WTC11 (cell line): ENCODE measurements at regions not wholly inside any gene's neighbourhood (a gene's known extent, or its start where the extent isn't known, plus 50 kb on each side); places are given as distances from the start of the nearest gene placed in this dataset.

Source experiments
- ATAC-seq: fragments of 200-7000 bp; cut with Tn5 transposase; 2 replicates; pipeline ENCODE4 v1.10.0; 2021; ENCODE audit warnings: mild to moderate bottlenecking, moderate library complexity
- CTCF ChIA-PET: fragments of 300-600 bp; sonication (Branson Sonifier 250); formaldehyde crosslinking; loops from one replicate; lab custom pipeline; 2021; ENCODE audit warnings: antibody characterized with exemption; lab: Charles Lee
- POLR2A ChIA-PET: fragments of 350-600 bp; sonication (Branson Sonifier 250); formaldehyde crosslinking; loops from one replicate; lab custom pipeline; 2021; ENCODE audit warnings: antibody characterized with exemption; lab: Charles Lee
- DNase-seq: peaks from one replicate; pipeline ENCODE4 v3.0.0; 2021; ENCODE audit warnings: low spot score
- H3K27ac Mint-ChIP-seq: 2 replicates; pipeline ENCODE4 v1.8.0; 2021; ENCODE audit warnings: mixed read lengths
- H3K27me3 Mint-ChIP-seq: 2 replicates; pipeline ENCODE4 v1.8.0; 2021; ENCODE audit warnings: low read depth, mild to moderate bottlenecking, moderate library complexity, mixed read lengths
- H3K36me3 Mint-ChIP-seq: 2 replicates; pipeline ENCODE4 v1.8.0; 2021; ENCODE audit warnings: mixed read lengths
- H3K4me1 Mint-ChIP-seq: 2 replicates; pipeline ENCODE4 v1.8.0; 2022; ENCODE audit warnings: mixed read lengths
- H3K4me3 Mint-ChIP-seq: 2 replicates; pipeline ENCODE4 v1.8.0; 2021; ENCODE audit warnings: mild to moderate bottlenecking, moderate library complexity, mixed read lengths
- H3K9me3 Mint-ChIP-seq: 2 replicates; pipeline ENCODE4 v1.8.0; 2021; ENCODE audit warnings: mixed read lengths
- CBFB ChIP-seq: sonication (generic); formaldehyde crosslinking; IDR thresholded peaks from 2 replicates; pipeline ENCODE4 v1.8.1; 2022; ENCODE audit warnings: mild to moderate bottlenecking, low read depth, missing genetic modification reagents
- CREM ChIP-seq: sonication (generic); formaldehyde crosslinking; IDR thresholded peaks from 2 replicates; pipeline ENCODE4 v1.8.1; 2022; ENCODE audit warnings: mild to moderate bottlenecking, missing genetic modification reagents, moderate library complexity
- ESRRA ChIP-seq: sonication (generic); formaldehyde crosslinking; IDR thresholded peaks from 2 replicates; pipeline ENCODE4 v1.8.1; 2022; ENCODE audit warnings: mild to moderate bottlenecking, missing genetic modification reagents, borderline replicate concordance
- FOXK1 ChIP-seq: sonication (generic); formaldehyde crosslinking; IDR thresholded peaks from 2 replicates; pipeline ENCODE4 v1.8.0; 2022; ENCODE audit warnings: mild to moderate bottlenecking, moderate library complexity, missing genetic modification reagents
- GABPB1 ChIP-seq: sonication (generic); formaldehyde crosslinking; IDR thresholded peaks from 2 replicates; pipeline ENCODE4 v1.8.1; 2023; ENCODE audit warnings: mild to moderate bottlenecking, missing genetic modification reagents
- HMGA2 ChIP-seq: fragments of 250-450 bp; sonication (Bioruptor Pico); IDR thresholded peaks from 2 replicates; pipeline ENCODE4 v1.4.0; 2021; ENCODE audit warnings: mild to moderate bottlenecking, moderate library complexity
- IRF2 ChIP-seq: sonication (generic); formaldehyde crosslinking; IDR thresholded peaks from 2 replicates; pipeline ENCODE4 v1.8.0; 2022; ENCODE audit warnings: low read depth, missing genetic modification reagents, borderline replicate concordance
- JUN ChIP-seq: sonication (generic); formaldehyde crosslinking; IDR thresholded peaks from 2 replicates; pipeline ENCODE4 v1.8.0; 2023; ENCODE audit warnings: mild to moderate bottlenecking, missing genetic modification reagents
- NR1H2 ChIP-seq: sonication (generic); formaldehyde crosslinking; IDR thresholded peaks from 2 replicates; pipeline ENCODE4 v1.9.0; 2021; ENCODE audit warnings: mild to moderate bottlenecking, moderate library complexity, missing genetic modification reagents
- NR2C2 ChIP-seq: sonication (generic); formaldehyde crosslinking; IDR thresholded peaks from 2 replicates; pipeline ENCODE4 v1.8.0; 2022; ENCODE audit warnings: mild to moderate bottlenecking, missing genetic modification reagents
- SP1 ChIP-seq: sonication (generic); formaldehyde crosslinking; conservative IDR thresholded peaks from 2 replicates; pipeline ENCODE4 v1.8.1; 2022; ENCODE audit warnings: missing genetic modification reagents
- TEAD4 ChIP-seq: sonication (generic); formaldehyde crosslinking; IDR thresholded peaks from 2 replicates; pipeline ENCODE4 v1.8.0; 2022; ENCODE audit warnings: mild to moderate bottlenecking, missing genetic modification reagents
- ZNF263 ChIP-seq: sonication (generic); formaldehyde crosslinking; IDR thresholded peaks from 2 replicates; pipeline ENCODE4 v1.8.1; 2022; ENCODE audit warnings: low read depth, mild to moderate bottlenecking, moderate library complexity, missing genetic modification reagents
- ZNF396 ChIP-seq: fragments of 250-450 bp; sonication (Bioruptor Pico); IDR thresholded peaks from 2 replicates; pipeline ENCODE4 v1.8.0; 2021; ENCODE audit warnings: mild to moderate bottlenecking, moderate library complexity, borderline replicate concordance
- TF ChIP-seq, protein P1 (sequence below): sonication (generic); formaldehyde crosslinking; IDR thresholded peaks from 2 replicates; pipeline ENCODE4 v1.8.0; 2023; ENCODE audit warnings: missing genetic modification reagents
- TF ChIP-seq, protein P2 (sequence below): sonication (generic); formaldehyde crosslinking; IDR thresholded peaks from 2 replicates; pipeline ENCODE4 v1.8.1; 2023; ENCODE audit warnings: mild to moderate bottlenecking, moderate library complexity, missing genetic modification reagents
- TF ChIP-seq, protein P3 (sequence below): fragments of 250-450 bp; sonication (Bioruptor Pico); IDR thresholded peaks from 2 replicates; pipeline ENCODE4 v1.8.0; 2021; ENCODE audit warnings: mild to moderate bottlenecking
- TF ChIP-seq, protein P4 (sequence below): sonication (generic); formaldehyde crosslinking; IDR thresholded peaks from 2 replicates; pipeline ENCODE4 v1.8.0; 2022; ENCODE audit warnings: mild to moderate bottlenecking, missing genetic modification reagents

DNA sequence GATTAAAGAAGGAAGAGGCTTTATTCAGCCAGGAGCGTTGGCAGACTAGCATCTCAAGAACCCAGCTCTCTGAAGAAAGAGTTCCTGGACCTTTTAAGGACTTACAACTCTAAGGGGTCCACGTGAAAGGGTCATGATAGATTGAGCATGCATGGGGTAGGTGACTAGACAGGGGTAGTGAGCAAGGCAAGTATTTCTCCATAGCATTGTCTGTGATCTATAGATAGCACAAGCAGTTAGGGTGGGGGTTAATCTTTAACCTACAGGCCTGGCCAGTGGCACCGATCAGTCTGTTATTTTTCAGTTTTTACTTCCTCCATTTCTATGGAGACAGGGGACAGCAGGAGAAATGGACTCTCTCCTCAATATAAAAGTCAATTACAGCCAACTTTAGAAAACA is 983.7 kb downstream of the SLITRK1 start (continued):
- TF ChIP-seq IRF2 (no peak), CREM (CRISPR knock-in tag) (no peak), ZNF396 (CRISPR knock-in tag) (no peak), JUN (CRISPR knock-in tag) (no peak)

DNA sequence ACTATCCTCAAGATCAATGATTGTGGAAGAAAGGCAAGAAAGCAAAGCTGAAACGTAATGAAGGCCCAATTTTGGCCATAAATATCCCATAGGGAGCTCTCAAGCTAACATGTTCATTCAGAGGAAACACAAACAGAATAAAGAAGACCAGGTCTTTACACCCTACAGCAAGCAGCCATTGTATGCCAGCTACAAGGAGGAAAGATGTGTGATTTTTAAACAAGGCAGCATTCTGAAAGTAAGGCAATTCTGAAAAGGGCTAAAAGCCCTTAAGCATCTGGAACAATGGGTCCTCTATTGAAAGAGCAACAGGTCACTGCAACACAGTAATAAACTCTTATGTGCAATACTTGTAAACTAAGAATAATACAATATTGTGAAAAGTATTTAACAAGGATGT is 1002.4 kb downstream of the SLITRK1 start:
- CTCF ChIA-PET, result no interaction called here
- POLR2A ChIA-PET, result no interaction called here
- H3K36me3 Mint-ChIP-seq, result peaks cover 10% of the 10 kb centered on the region
- no peak overlapping the region for H3K4me3 Mint-ChIP-seq
- DNase-seq (no peak), ATAC-seq (no peak)
- no peak overlapping the region for H3K27ac Mint-ChIP-seq
- peaks cover 24% of the 10 kb centered on the region for H3K9me3 Mint-ChIP-seq
- no peaks in the 10 kb centered on the region for H3K4me1 Mint-ChIP-seq
- H3K27me3 Mint-ChIP-seq, result no peaks in the 10 kb centered on the region
- no peak for TF ChIP-seq CBFB (CRISPR knock-in tag)
- TF ChIP-seq, protein P1, sequence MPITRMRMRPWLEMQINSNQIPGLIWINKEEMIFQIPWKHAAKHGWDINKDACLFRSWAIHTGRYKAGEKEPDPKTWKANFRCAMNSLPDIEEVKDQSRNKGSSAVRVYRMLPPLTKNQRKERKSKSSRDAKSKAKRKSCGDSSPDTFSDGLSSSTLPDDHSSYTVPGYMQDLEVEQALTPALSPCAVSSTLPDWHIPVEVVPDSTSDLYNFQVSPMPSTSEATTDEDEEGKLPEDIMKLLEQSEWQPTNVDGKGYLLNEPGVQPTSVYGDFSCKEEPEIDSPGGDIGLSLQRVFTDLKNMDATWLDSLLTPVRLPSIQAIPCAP, result no peak
- TF ChIP-seq, protein P2, sequence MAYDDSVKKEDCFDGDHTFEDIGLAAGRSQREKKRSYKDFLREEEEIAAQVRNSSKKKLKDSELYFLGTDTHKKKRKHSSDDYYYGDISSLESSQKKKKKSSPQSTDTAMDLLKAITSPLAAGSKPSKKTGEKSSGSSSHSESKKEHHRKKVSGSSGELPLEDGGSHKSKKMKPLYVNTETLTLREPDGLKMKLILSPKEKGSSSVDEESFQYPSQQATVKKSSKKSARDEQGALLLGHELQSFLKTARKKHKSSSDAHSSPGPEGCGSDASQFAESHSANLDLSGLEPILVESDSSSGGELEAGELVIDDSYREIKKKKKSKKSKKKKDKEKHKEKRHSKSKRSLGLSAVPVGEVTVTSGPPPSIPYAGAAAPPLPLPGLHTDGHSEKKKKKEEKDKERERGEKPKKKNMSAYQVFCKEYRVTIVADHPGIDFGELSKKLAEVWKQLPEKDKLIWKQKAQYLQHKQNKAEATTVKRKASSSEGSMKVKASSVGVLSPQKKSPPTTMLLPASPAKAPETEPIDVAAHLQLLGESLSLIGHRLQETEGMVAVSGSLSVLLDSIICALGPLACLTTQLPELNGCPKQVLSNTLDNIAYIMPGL (CRISPR knock-in tag), result no peak
- TF ChIP-seq FOXK1 (CRISPR knock-in tag), result no peak
- TF ChIP-seq, all 79 proteins: peak for 0

DNA sequence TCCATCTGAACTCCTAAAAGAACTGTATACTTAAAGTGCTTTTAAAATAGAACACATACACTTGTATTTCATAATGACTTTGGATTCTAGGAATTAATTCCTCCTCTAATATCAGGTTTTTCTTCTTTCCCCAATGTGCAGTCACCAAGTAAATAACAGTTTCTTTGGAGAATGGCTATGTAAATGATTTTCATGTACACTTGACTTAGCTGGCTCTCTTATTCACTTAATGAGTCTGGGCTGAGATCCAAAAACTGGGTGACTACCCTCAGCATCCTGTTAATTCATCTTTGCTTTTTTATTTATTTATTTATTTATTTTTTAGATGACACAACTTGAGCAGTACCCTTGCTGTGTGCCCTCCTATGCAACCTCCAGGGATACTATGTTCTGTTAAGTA is 1003.7 kb downstream of the SLITRK1 start:
- ChIA-PET POLR2A (no interaction called here), CTCF (no interaction called here)
- H3K27ac Mint-ChIP-seq, result no peak overlapping the region
- H3K27me3 Mint-ChIP-seq, result no peaks in the 10 kb centered on the region; the same call in 1 of the 2 replicates
- no peak for ATAC-seq
- TF ChIP-seq GABPB1 (CRISPR knock-in tag), result no peak
- TF ChIP-seq SP1 (CRISPR knock-in tag), result no peak
- TF ChIP-seq, protein P1, result no peak
- TF ChIP-seq, protein P3, sequence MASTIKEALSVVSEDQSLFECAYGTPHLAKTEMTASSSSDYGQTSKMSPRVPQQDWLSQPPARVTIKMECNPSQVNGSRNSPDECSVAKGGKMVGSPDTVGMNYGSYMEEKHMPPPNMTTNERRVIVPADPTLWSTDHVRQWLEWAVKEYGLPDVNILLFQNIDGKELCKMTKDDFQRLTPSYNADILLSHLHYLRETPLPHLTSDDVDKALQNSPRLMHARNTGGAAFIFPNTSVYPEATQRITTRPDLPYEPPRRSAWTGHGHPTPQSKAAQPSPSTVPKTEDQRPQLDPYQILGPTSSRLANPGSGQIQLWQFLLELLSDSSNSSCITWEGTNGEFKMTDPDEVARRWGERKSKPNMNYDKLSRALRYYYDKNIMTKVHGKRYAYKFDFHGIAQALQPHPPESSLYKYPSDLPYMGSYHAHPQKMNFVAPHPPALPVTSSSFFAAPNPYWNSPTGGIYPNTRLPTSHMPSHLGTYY, result no peak
- TF ChIP-seq CBFB (CRISPR knock-in tag), result no peak
- TF ChIP-seq TEAD4 (CRISPR knock-in tag), result no peak
- TF ChIP-seq NR1H2 (CRISPR knock-in tag), result no peak
- no peak for TF ChIP-seq ZNF263 (CRISPR knock-in tag)
- TF ChIP-seq, protein P4, sequence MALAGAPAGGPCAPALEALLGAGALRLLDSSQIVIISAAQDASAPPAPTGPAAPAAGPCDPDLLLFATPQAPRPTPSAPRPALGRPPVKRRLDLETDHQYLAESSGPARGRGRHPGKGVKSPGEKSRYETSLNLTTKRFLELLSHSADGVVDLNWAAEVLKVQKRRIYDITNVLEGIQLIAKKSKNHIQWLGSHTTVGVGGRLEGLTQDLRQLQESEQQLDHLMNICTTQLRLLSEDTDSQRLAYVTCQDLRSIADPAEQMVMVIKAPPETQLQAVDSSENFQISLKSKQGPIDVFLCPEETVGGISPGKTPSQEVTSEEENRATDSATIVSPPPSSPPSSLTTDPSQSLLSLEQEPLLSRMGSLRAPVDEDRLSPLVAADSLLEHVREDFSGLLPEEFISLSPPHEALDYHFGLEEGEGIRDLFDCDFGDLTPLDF, result no peak
- TF ChIP-seq ESRRA (CRISPR knock-in tag), result no peak
- no peak for TF ChIP-seq HMGA2 (CRISPR knock-in tag)
- no peak for TF ChIP-seq NR2C2 (CRISPR knock-in tag)
- no peaks in the 10 kb centered on the region for H3K4me1 Mint-ChIP-seq
- H3K36me3 Mint-ChIP-seq, result peaks cover 10% of the 10 kb centered on the region
- H3K9me3 Mint-ChIP-seq, result peaks cover 19% of the 10 kb centered on the region
- no peak overlapping the region for H3K4me3 Mint-ChIP-seq
- DNase-seq, result no peak
